ENCODE measurements at regions not wholly inside any gene's neighbourhood (a gene's known extent, or its start where the extent isn't known, plus 50 kb on each side); places are given as distances from the start of the nearest gene placed in this dataset.

DNA sequence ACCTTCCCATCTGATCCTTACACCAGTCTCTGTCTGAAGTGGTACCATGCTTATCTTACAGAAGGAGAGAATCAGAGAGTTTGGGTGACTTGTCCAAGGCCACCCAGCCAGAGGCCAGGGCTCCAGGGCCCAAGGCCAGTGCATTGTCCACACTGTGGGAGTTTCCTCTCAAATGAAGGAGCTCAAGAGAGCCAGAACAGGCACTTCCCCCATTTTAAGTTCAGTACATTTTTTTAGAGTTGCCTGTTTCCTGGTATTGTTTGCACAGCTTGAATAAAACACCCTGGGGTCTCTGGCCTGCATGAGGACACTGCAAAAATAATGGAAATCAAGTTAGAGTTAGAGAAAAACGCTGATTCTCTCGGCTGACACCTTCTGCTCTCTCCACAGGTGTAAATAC is 284.0 kb downstream of the SQOR start:
- H2AK9ac ChIP-seq (replicated peaks; ENCODE audit: low read depth, low read length, poor library complexity), result no peak overlapping the region
- ATAC-seq (ENCODE audit: low read depth) (no peak), DNase-seq (no peak)
- no peak overlapping the region for H2BK15ac ChIP-seq (ENCODE audit: low read depth, low read length)
- H3K9me1 ChIP-seq (ENCODE audit: insufficient read depth, low read length), result no peaks in the 10 kb centered on the region
- H3K14ac ChIP-seq (replicated peaks; ENCODE audit: low read depth, low read length), result no peak overlapping the region
- H4K8ac ChIP-seq (ENCODE audit: low read depth in 2 of 2, low read length in 2 of 2), result no peak overlapping the region
- dilution Hi-C loops (cut with HindIII; ENCODE audit: low sequenced_read_pairs, unreplicated experiment), result no loop called here
- in situ Hi-C loops (cut with MboI; ENCODE audit: low sequenced_read_pairs), result no loop called here
- H2BK120ac ChIP-seq (ENCODE audit: low read depth, low read length), result no peak overlapping the region
- H4K5ac ChIP-seq (ENCODE audit: low read depth, low read length), result no peak overlapping the region
- H4K20me1 ChIP-seq (ENCODE audit: insufficient read depth, low read length), result no peaks in the 10 kb centered on the region
- no peak overlapping the region for H3K9ac ChIP-seq (ENCODE audit: low read depth, low read length)
- POLR2A ChIA-PET (ENCODE audit: unreplicated experiment), result no interaction called here
- H3K36me3 ChIP-seq (ENCODE audit: control insufficient read depth, insufficient read depth, low read length), result no peaks in the 10 kb centered on the region
- no peak overlapping the region for H3K56ac ChIP-seq (ENCODE audit: extremely low read depth, insufficient read depth, low read length)
- no peak for TF ChIP-seq MAFK (IDR thresholded peaks at IDR 0.05; ENCODE audit: low read depth, low read length)
- no peak for TF ChIP-seq RFX5 (IDR thresholded peaks at IDR 0.05; ENCODE audit: low read depth, low read length)
- TF ChIP-seq NFE2L2 (IDR thresholded peaks at IDR 0.05; ENCODE audit: low read depth, low read length), result no peak
- no peak overlapping the region for H2AFZ ChIP-seq (replicated peaks; ENCODE audit: low read length, poor library complexity)
- no peak overlapping the region for H3K4me3 ChIP-seq (ENCODE audit: insufficient read depth, low read depth, low read length)
- no peaks in the 10 kb centered on the region for H3K4me1 ChIP-seq (ENCODE audit: control insufficient read depth, insufficient read depth, low read length)
- H2BK20ac ChIP-seq (ENCODE audit: low read depth, low read length), result no peak overlapping the region
- H3K18ac ChIP-seq (ENCODE audit: low read depth, low read length), result no peak overlapping the region
- no peak overlapping the region for H3K4me2 ChIP-seq (ENCODE audit: low read depth, low read length)
- H3K79me1 ChIP-seq (ENCODE audit: low read depth in 1 of 2, low read length in 2 of 2), result no peaks in the 10 kb centered on the region
- peaks cover 13% of the 10 kb centered on the region for H3K9me3 ChIP-seq (ENCODE audit: control insufficient read depth, insufficient read depth, low read length)
- BruUV-seq (replicated peaks), result no TSS peak
- WGBS, 2 experiments (ENCODE audit: extremely low coverage in 2 of 2, insufficient read length in 1 of 2), result no CpG with 5 or more reads among the region's 2 CpGs
- intact Hi-C loops (cut with micrococcal nuclease), result no loop called here
- no peak overlapping the region for H3K23ac ChIP-seq (ENCODE audit: low read depth, low read length)
- CTCF ChIA-PET, result no interaction called here
- H2AK5ac ChIP-seq (ENCODE audit: low read depth, low read length), result no peak overlapping the region
- H3K27ac ChIP-seq (ENCODE audit: insufficient read depth, low read length), result no peak overlapping the region
- no peak overlapping the region for H2BK5ac ChIP-seq (ENCODE audit: low read depth, low read length, poor library complexity, severe bottlenecking)
- no peak overlapping the region for H4K91ac ChIP-seq (ENCODE audit: insufficient read depth, low read depth, low read length)
- no peak overlapping the region for H3K4ac ChIP-seq (ENCODE audit: low read depth, low read length)
- no peaks in the 10 kb centered on the region for H3K27me3 ChIP-seq (ENCODE audit: control insufficient read depth, insufficient read depth, low read length)

Measured in IMR-90 (cell line).